Activated CD8-positive, alpha-beta memory T cell treated with anti-CD3 and anti-CD28 coated beads, Interleukin-2, amount 50 U/mL, for 1 hour (primary cell): ENCODE measurements at regions not wholly inside any gene's neighbourhood (a gene's known extent, or its start where the extent isn't known, plus 50 kb on each side); places are given as distances from the start of the nearest gene placed in this dataset.
"Not testable (repeated sequence)": the region's sequence is repeated elsewhere in the genome, so short reads cannot be mapped to it uniquely, and the experiment has no call there.

Experiments used
- DNase-seq: peaks from one replicate; pipeline ENCODE4 v3.0.0-alpha.2; 2020; ENCODE audit errors: extremely low read depth

GRCh38 chr5:126096442-126097006 lies 326.7 kb upstream of the GRAMD2B start:
- no peak for DNase-seq

GRCh38 chr5:126097876-126098275 lies 325.3 kb upstream of the GRAMD2B start:
- DNase-seq: no peak

DNA sequence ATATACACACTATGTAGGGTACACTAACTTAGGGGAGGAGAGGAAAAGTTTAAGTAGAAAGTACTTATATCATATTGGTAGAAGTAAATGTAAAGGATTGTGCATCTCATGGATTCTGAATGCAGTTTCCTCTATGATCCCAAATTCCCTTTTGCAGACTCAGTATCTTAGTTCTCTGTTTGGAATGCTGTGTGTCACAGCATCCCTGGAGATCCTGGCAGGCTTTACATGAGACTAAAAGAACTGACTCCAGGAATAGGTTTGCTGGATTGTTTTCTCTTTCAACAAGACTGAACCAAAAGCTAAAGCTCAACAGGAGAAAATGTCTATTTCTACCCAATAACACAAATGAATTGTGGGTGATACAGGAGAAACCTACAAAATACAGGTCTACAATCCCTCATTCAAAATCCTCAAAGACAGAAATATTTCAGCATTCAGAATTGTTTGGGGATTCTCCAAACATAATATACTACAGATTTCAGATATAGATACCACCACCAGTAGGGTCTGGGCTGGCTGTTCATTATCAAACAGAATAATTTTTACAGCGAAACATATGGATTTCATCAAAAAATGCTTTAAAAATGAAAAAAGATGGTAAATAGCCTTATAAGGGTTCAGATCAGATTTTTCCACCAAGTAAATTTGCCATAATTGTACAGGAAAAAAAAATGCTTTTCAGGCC lies 324.7 kb upstream of the GRAMD2B start:
- DNase-seq: no peak

DNA sequence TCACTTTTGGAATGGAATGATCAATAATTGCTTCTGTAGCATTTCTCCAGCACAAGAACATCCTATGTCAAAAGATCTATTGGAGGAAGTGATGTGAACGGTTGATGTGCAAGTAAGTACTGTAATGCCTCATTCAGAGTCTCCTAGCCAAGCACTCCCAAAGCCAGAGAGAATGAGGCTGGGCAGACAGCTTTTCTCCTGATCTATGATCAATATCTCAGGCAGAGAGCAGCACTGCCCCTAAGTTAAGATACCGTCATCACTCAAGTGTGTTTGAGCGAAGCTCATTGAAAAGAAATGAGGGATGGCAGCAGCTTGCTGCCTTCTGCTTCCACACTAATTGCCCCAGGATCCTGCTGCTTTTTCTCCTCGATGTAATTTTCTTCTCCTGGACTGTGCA lies 324.1 kb upstream of the GRAMD2B start:
- DNase-seq: no peak

GRCh38 chr5:126100767-126101166 lies 322.4 kb upstream of the GRAMD2B start:
- DNase-seq: no peak

DNA sequence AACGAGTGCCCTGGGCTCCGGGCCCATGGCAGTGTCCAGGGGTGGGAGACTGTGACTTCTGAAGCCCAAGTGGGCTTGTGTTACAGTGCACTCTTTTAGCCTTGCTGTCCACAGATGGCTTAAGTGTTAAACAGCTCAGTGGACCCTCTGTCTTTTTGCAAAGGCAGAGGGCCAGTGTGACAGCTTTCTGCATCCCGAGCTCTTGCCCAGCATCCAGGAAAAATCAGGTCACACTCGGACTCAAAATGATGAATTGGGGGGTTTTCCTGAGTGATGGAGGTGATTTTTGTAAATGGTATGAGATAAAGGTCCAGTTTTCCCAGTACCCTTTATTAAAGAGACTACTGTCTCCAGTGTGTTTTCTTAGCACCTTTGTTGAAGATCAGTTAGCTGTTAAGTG lies 321.3 kb upstream of the GRAMD2B start:
- DNase-seq: no peak

DNA sequence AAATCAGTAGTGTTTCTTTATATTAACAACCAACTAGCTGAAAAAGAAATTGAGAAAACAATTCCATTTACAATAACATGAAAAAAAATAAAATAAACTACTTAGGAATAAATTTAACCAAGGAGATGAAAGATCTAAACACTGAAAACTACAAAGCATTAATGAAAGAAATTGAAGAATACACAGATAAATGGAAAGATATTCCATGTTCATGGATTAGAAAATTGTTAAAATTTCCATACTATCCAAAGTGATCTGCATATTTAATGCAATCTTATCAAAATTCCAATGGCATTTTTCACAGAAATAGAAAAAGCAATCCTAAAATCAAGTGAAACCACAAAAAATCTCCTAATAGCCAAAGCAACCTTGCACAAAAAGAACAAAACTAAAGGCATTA lies 320.2 kb upstream of the GRAMD2B start:
- no peak for DNase-seq

GRCh38 chr5:126103868-126104267 lies 319.3 kb upstream of the GRAMD2B start:
- no peak for DNase-seq

- no peak for DNase-seq
Observed at GRCh38 chr5:126104341-126104740, 318.9 kb upstream of the GRAMD2B start.

DNA sequence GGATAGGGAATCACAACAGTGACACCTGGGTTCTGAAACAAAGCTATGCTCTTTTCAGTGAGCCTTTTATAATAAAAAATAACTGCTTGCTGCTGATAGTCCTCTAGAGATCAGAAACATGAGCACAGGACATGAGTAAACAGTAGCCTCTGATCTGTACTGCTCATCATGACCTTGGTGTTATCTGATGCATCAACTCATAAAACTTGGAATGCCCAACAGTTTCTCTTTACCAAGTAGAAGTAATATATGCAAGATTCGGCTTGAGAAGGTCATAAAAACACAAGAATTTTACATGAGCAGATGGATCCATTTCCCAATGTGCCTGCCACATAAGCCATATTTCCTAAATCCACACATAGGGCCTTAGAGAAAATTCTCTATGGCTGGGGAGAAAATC lies 318.3 kb upstream of the GRAMD2B start:
- no peak for DNase-seq

- DNase-seq: no peak
Observed at GRCh38 chr5:126106029-126106428, 317.2 kb upstream of the GRAMD2B start.

GRCh38 chr5:126107381-126107780 lies 315.8 kb upstream of the GRAMD2B start:
- no peak for DNase-seq

DNA sequence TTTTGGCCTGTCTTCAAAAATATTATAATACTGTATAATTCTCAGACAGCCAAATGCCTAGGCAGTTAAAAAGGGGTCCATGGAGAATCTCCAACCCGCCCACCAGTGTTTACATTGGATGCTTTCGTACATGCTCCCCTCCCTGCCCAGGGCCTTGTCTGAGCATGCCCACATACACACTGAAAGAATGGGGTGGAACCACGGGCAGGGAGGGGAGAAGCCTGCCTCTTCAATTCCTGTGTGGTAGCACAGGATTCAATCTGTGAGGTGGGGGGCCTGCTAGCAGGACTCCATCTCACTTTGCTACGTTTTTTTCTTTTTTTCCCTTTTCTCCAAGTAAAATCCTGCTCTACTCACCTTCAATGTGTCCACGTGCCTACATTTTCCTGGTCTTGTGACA lies 314.7 kb upstream of the GRAMD2B start:
- DNase-seq: no peak

DNA sequence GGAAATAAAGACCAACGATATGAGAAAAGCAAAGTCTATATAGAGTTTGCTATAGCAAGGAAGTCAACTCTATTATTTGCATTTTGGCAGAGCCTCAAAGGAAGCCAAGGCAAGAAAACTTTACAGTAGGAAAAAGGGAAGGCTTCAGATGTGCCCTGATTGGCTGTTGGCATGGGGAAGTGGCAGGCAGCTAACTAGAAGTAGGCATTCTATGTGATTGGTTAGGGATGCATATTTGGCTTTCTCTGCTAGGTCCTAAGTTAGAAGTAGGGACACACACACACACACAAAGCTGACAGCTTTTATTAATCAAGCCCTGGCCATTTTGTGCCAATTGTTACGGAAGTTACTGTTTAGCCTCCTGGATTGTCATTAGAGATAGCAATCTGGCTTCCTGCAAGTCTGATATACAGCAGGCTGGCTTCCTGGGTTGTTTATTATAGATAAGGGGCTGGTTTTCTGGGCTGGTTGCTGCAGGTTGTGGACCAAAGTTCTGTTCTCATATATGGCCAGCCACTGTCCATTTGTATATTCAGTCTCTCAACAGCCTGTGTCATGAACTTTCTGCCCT lies 308.1 kb upstream of the GRAMD2B start:
- DNase-seq: no peak

GRCh38 chr5:126117044-126117443 lies 306.2 kb upstream of the GRAMD2B start:
- no peak for DNase-seq

- DNase-seq: no peak
Observed at GRCh38 chr5:126119887-126120442, 303.2 kb upstream of the GRAMD2B start.

DNA sequence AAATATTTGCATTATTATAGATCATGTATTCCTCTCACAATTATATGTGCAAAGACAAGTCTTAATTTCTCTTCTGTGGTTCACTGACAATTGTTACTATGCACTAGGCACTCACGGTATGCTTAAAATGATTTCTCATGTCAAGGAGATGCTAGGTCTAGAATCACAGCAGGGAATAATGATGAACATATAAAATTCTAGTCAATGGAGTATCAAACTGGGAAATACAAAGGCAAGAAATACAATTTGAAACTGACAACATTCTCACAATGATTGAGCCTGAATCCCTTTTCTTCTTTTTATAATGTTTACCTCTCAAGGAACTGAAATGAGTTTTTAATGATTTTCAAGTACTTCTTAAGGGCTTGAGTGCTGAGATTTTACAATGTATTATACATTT lies 302.3 kb upstream of the GRAMD2B start:
- DNase-seq: no peak

GRCh38 chr5:126122942-126123341 lies 300.3 kb upstream of the GRAMD2B start:
- no peak for DNase-seq

- DNase-seq: no peak
Observed at GRCh38 chr5:126124706-126125345, 298.4 kb upstream of the GRAMD2B start.

DNA sequence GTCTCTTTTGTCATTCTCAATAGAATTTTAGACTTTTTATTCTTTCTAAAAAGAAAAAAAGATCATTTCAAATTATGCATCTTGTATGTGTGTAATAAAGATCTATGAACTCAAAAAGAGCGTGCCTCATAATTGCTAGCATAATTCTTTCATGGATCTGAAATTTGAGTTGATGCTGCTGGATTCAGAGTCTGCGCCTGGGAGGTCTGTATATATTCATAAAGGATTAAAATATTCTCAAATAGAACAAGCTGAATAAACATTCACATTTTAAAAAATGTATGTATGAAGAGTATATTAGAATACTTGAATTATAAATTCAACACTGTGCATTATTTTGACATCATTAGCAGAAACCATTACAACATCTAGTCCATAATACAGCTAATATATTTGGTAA lies 297.8 kb upstream of the GRAMD2B start:
- no peak for DNase-seq

- no peak for DNase-seq
Observed at GRCh38 chr5:126126574-126126973, 296.6 kb upstream of the GRAMD2B start.

DNA sequence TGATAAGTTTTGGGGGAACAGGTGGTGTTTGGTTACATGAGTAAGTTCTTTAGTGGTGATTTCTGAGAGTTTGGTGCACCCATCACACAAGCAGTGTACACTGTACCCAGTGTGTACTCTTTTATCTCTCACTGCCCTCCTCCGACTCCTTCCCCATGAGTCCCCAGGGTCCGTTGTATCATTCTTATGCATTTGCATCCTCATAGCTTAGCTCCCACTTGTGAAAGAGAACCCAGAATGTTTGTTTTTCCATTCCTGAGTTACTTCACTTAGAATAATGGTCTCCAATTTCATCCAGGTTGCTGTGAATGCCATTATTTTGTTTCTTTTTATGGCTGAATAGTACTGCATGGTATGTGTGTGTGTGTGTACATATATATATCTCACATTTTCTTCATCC lies 295.8 kb upstream of the GRAMD2B start:
- not testable (repeated sequence) for DNase-seq

- no peak for DNase-seq
Observed at GRCh38 chr5:126129431-126129830, 293.8 kb upstream of the GRAMD2B start.
